Ureter (tissue), 1 donor: ENCODE measurements at regions not wholly inside any gene's neighbourhood (a gene's known extent, or its start where the extent isn't known, plus 50 kb on each side); places are given as distances from the start of the nearest gene placed in this dataset.

Experiments used
- DNase-seq: peaks from one replicate; pipeline ENCODE4 v3.0.0-alpha.2; 2020; ENCODE audit warnings: low spot score
- donor health status: DM: yes; HTN: yes; CAD: no.

- DNase-seq: no peak
Observed at GRCh38 chr5:54927097-54927746, 58.2 kb downstream of the ESM1 start.

- no peak for DNase-seq
Observed at GRCh38 chr5:54924487-54924886, 60.9 kb downstream of the ESM1 start.

GRCh38 chr5:54917323-54917722 lies 68.1 kb downstream of the ESM1 start:
- no peak for DNase-seq

- no peak for DNase-seq
Observed at GRCh38 chr5:54915466-54916027, 69.8 kb downstream of the ESM1 start.

- no peak for DNase-seq
Observed at GRCh38 chr5:54912021-54912420, 73.4 kb downstream of the ESM1 start.

- no peak for DNase-seq
Observed at GRCh38 chr5:54909911-54910870, 75.2 kb downstream of the ESM1 start.

GRCh38 chr5:54908774-54909525 lies 76.4 kb downstream of the ESM1 start:
- no peak for DNase-seq

- peak; percentile 62 for DNase-seq
Observed at GRCh38 chr5:54905942-54906537, 79.4 kb downstream of the ESM1 start.

- no peak for DNase-seq
Observed at GRCh38 chr5:54905246-54905795, 80.1 kb downstream of the ESM1 start.

GRCh38 chr5:54904425-54904824 lies 81.0 kb downstream of the ESM1 start:
- no peak for DNase-seq

- DNase-seq: no peak
Observed at GRCh38 chr5:54902791-54903473, 82.5 kb downstream of the ESM1 start.

GRCh38 chr5:54900984-54901725 lies 84.2 kb downstream of the ESM1 start:
- DNase-seq: peak; percentile 49

- DNase-seq: no peak
Observed at GRCh38 chr5:54897001-54897400, 88.4 kb downstream of the ESM1 start.

- DNase-seq: no peak
Observed at GRCh38 chr5:54895816-54896341, 89.5 kb downstream of the ESM1 start.

- DNase-seq: no peak
Observed at GRCh38 chr5:54894957-54895815, 90.2 kb downstream of the ESM1 start.

- DNase-seq: no peak
Observed at GRCh38 chr5:54889826-54890225, 95.6 kb downstream of the ESM1 start.

GRCh38 chr5:54887663-54888062 lies 97.7 kb downstream of the ESM1 start:
- no peak for DNase-seq

GRCh38 chr5:54886866-54887265 lies 98.5 kb downstream of the ESM1 start:
- DNase-seq: no peak

- DNase-seq: no peak
Observed at GRCh38 chr5:54885636-54886035, 99.8 kb downstream of the ESM1 start.
